ENCODE measurements at regions not wholly inside any gene's neighbourhood (a gene's known extent, or its start where the extent isn't known, plus 50 kb on each side); places are given as distances from the start of the nearest gene placed in this dataset.

DNA sequence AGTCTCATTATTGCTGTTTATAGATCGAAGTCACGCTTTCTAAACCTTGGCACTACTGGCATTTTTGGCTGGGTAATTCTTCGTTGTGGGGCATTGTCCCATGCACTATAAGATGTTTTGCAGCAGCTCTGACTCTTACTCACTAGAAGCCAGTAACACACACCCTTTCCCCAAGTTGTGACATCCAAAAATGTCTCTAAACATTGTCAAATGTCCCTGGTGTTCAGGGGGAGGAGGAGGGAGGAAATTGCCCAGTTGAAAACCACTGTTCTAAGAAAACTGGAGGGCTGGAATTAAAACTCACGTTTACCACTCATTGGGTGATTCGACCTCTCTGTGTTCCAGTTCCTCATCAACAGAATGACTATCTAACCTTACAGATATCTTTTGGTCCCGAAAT lies 115.7 kb upstream of the KLF7 start:
- TF ChIP-seq, protein P1, sequence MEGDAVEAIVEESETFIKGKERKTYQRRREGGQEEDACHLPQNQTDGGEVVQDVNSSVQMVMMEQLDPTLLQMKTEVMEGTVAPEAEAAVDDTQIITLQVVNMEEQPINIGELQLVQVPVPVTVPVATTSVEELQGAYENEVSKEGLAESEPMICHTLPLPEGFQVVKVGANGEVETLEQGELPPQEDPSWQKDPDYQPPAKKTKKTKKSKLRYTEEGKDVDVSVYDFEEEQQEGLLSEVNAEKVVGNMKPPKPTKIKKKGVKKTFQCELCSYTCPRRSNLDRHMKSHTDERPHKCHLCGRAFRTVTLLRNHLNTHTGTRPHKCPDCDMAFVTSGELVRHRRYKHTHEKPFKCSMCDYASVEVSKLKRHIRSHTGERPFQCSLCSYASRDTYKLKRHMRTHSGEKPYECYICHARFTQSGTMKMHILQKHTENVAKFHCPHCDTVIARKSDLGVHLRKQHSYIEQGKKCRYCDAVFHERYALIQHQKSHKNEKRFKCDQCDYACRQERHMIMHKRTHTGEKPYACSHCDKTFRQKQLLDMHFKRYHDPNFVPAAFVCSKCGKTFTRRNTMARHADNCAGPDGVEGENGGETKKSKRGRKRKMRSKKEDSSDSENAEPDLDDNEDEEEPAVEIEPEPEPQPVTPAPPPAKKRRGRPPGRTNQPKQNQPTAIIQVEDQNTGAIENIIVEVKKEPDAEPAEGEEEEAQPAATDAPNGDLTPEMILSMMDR (IDR thresholded peaks at IDR 0.05; ENCODE audit: insufficient read depth, low read depth, low read length) = no peak
- TF ChIP-seq EZH2 (IDR thresholded peaks at IDR 0.05; ENCODE audit: insufficient read depth, low read length) = no peak
